H9 (cell line): ENCODE measurements at regions not wholly inside any gene's neighbourhood (a gene's known extent, or its start where the extent isn't known, plus 50 kb on each side); places are given as distances from the start of the nearest gene placed in this dataset.

Source experiments
- DNase-seq: peaks from one replicate; pipeline ENCODE4 v3.0.0-alpha.2; 2017
- H2AFZ ChIP-seq: one replicate; pipeline ENCODE4 v1.6.1; 2013; ENCODE audit warnings: mild to moderate bottlenecking, low read length, control low read depth, moderate library complexity
- H2AK5ac ChIP-seq: 2 replicates; pipeline ENCODE4 v1.6.1; 2013; ENCODE audit warnings: low read length, control low read depth, mixed read lengths; ENCODE audit not compliant: insufficient read length
- H2BK120ac ChIP-seq: one replicate; pipeline ENCODE4 v1.6.1; 2013; ENCODE audit warnings: low read depth, mild to moderate bottlenecking, low read length, control low read depth, inconsistent platforms; ENCODE audit not compliant: poor library complexity, severe bottlenecking
- H2BK12ac ChIP-seq: 2 replicates; pipeline ENCODE4 v1.6.1; 2013; ENCODE audit warnings: low read length, control low read depth, mixed read lengths, low read depth; ENCODE audit not compliant: insufficient read length
- H2BK15ac ChIP-seq: 2 replicates; pipeline ENCODE4 v1.6.1; 2013; ENCODE audit warnings: low read depth, low read length, control low read depth
- H2BK20ac ChIP-seq: one replicate; pipeline ENCODE4 v1.6.1; 2013; ENCODE audit warnings: low read depth, mild to moderate bottlenecking, low read length, control low read depth, inconsistent platforms; ENCODE audit not compliant: poor library complexity, severe bottlenecking
- H2BK5ac ChIP-seq: 2 replicates; pipeline ENCODE4 v1.6.1; 2013; ENCODE audit warnings: low read length, control low read depth, mixed read lengths; ENCODE audit not compliant: insufficient read length
- H3K14ac ChIP-seq: 2 replicates; pipeline ENCODE4 v1.6.1; 2013; ENCODE audit warnings: low read length, control low read depth; ENCODE audit not compliant: insufficient read depth
- H3K18ac ChIP-seq: 2 replicates; pipeline ENCODE4 v1.6.1; 2013; ENCODE audit warnings: low read depth, mild to moderate bottlenecking, mixed read lengths, low read length, control low read depth; ENCODE audit not compliant: insufficient read length
- H3K23ac ChIP-seq: 2 replicates; pipeline ENCODE4 v1.6.1; 2013; ENCODE audit warnings: low read length, control low read depth, mixed read lengths, low read depth; ENCODE audit not compliant: insufficient read length
- H3K23me2 ChIP-seq: 2 replicates; pipeline ENCODE4 v1.6.1; 2013; ENCODE audit warnings: low read depth, mild to moderate bottlenecking, mixed read lengths, low read length, control low read depth; ENCODE audit not compliant: insufficient read length, poor library complexity, severe bottlenecking
- H3K27ac ChIP-seq: 2 replicates; pipeline ENCODE4 v1.5.1; 2013; ENCODE audit warnings: low read length, control low read depth, mixed read lengths, low read depth; ENCODE audit not compliant: insufficient read length
- H3K27me3 ChIP-seq: 2 replicates; pipeline ENCODE4 v1.6.1; 2013; ENCODE audit warnings: low read length, control low read depth, inconsistent platforms; ENCODE audit not compliant: insufficient read depth
- H3K4ac ChIP-seq: 2 replicates; pipeline ENCODE4 v1.6.1; 2013; ENCODE audit warnings: low read depth, mild to moderate bottlenecking, control low read depth, inconsistent platforms, low read length, moderate library complexity
- H3K4me1 ChIP-seq: 2 replicates; pipeline ENCODE4 v1.6.1; 2013; ENCODE audit warnings: low read length, control low read depth, inconsistent platforms; ENCODE audit not compliant: insufficient read depth
- H3K4me2 ChIP-seq: 2 replicates; pipeline ENCODE4 v1.6.1; 2013; ENCODE audit warnings: low read length, control low read depth, mixed read lengths; ENCODE audit not compliant: insufficient read length, insufficient read depth
- H3K56ac ChIP-seq: 2 replicates; pipeline ENCODE4 v1.6.1; 2013; ENCODE audit warnings: low read depth, mild to moderate bottlenecking, mixed read lengths, low read length, control low read depth; ENCODE audit not compliant: insufficient read length
- H3K79me1 ChIP-seq: 2 replicates; pipeline ENCODE4 v1.6.1; 2013; ENCODE audit warnings: low read depth, mild to moderate bottlenecking, moderate library complexity, low read length, control low read depth, inconsistent platforms; ENCODE audit not compliant: insufficient read depth, poor library complexity, severe bottlenecking
- H3K79me2 ChIP-seq: 2 replicates; pipeline ENCODE4 v1.6.1; 2013; ENCODE audit warnings: low read length, control low read depth, inconsistent platforms; ENCODE audit not compliant: insufficient read depth
- H3K9ac ChIP-seq: 2 replicates; pipeline ENCODE4 v1.6.1; 2013; ENCODE audit warnings: low read length, control low read depth, mixed read lengths; ENCODE audit not compliant: insufficient read length; ENCODE audit errors: extremely low read depth
- H3K9me3 ChIP-seq: one replicate; pipeline ENCODE4 v1.6.1; 2013; ENCODE audit warnings: low read depth, low read length, inconsistent platforms; ENCODE audit not compliant: control insufficient read depth
- H3T11ph ChIP-seq: one replicate; pipeline ENCODE4 v1.6.1; 2013; ENCODE audit warnings: mild to moderate bottlenecking, low read length, control low read depth, inconsistent platforms
- H4K20me1 ChIP-seq: one replicate; pipeline ENCODE4 v1.6.1; 2013; ENCODE audit not compliant: control insufficient read depth, insufficient read length, insufficient read depth
- H4K5ac ChIP-seq: 2 replicates; pipeline ENCODE4 v1.6.1; 2013; ENCODE audit warnings: low read depth, mild to moderate bottlenecking, mixed read lengths, low read length, control low read depth; ENCODE audit not compliant: insufficient read length
- H4K8ac ChIP-seq: replicated peaks from 2 replicates; pipeline ENCODE4 v1.6.1; 2013; ENCODE audit warnings: low read length, control low read depth, mixed read lengths, low read depth; ENCODE audit not compliant: insufficient read length
- H4K91ac ChIP-seq: 2 replicates; pipeline ENCODE4 v1.6.1; 2013; ENCODE audit warnings: low read depth, mild to moderate bottlenecking, moderate library complexity, mixed read lengths, low read length, control low read depth; ENCODE audit not compliant: insufficient read length
- H3K27ac Mint-ChIP-seq, 3 experiments: 2 replicates in 2 of 3; 3 replicates in 1 of 3; pipeline ENCODE4 v1.8.0; 2020 to 2021; ENCODE audit warnings: mixed read lengths in 3 of 3, mild to moderate bottlenecking in 1 of 3, moderate library complexity in 1 of 3
- H3K27me3 Mint-ChIP-seq: 2 replicates; pipeline ENCODE4 v1.8.0; 2021; ENCODE audit warnings: low read depth, mild to moderate bottlenecking, moderate library complexity, mixed read lengths
- H3K36me3 Mint-ChIP-seq, 3 experiments: 2 replicates in 2 of 3; 3 replicates in 1 of 3; pipeline ENCODE4 v1.8.0; 2020 to 2021; ENCODE audit warnings: low read depth in 3 of 3, mixed read lengths in 3 of 3; ENCODE audit not compliant: insufficient read depth in 1 of 3
- H3K4me1 Mint-ChIP-seq, 2 experiments: 2 replicates each; pipeline ENCODE4 v1.8.0; 2020; ENCODE audit warnings: mixed read lengths in 2 of 2
- H3K4me3 Mint-ChIP-seq, 2 experiments: 2 replicates in 1 of 2; 3 replicates in 1 of 2; pipeline ENCODE4 v1.8.0; 2020 to 2021; ENCODE audit warnings: mild to moderate bottlenecking in 2 of 2, mixed read lengths in 2 of 2, moderate library complexity in 1 of 2
- H3K9me3 Mint-ChIP-seq, 2 experiments: 2 replicates in 1 of 2; 3 replicates in 1 of 2; pipeline ENCODE4 v1.8.0; 2020; ENCODE audit warnings: mild to moderate bottlenecking in 2 of 2, mixed read lengths in 2 of 2, moderate library complexity in 1 of 2
- CTCF ChIP-seq: fragments of 200-600 bp; sonication (generic); conservative IDR thresholded peaks from 3 replicates; pipeline ENCODE4 v1.8.0; 2021; ENCODE audit warnings: antibody characterized with exemption, mild to moderate bottlenecking

DNA sequence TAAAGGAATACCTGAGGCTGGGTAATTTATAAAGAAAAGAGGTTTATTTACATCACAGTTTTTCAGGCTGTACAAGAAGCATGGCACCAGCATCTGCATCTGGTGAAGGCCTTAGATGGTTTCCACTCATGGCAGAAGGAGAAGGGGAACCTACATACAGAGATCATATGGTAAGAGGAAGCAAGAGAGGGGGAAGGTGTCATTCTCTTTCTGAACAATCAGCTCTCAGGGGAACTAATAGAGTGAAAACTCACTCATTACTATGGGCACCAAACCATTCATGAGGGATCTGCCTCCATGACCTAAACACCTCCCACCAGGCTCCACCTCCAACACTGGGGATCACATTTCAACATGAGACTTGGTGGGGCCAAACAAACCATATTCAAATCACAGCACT is 61.7 kb upstream of the PPP1R2C start:
- no peak overlapping the region for H4K91ac ChIP-seq
- H3K4ac ChIP-seq, result no peak overlapping the region
- H2BK15ac ChIP-seq, result no peak overlapping the region
- H2BK20ac ChIP-seq, result no peak overlapping the region
- no peak overlapping the region for H3K9ac ChIP-seq
- Mint-ChIP-seq H3K9me3 (peaks cover 4 to 30% of the 10 kb centered on the region in 2 experiments; a peak in 4 of 5 replicates), H3K4me1 (peaks cover 12 to 13% of the 10 kb centered on the region in 2 experiments), H3K4me3 (no peak overlapping the region), H3K27ac (no peak overlapping the region), H3K36me3 (peaks cover 0 to 17% (median 9%) of the 10 kb centered on the region in 3 experiments; a peak in 4 of 7 replicates), H3K27me3 (no peaks in the 10 kb centered on the region)
- H2BK12ac ChIP-seq, result no peak overlapping the region
- H3K56ac ChIP-seq, result no peak overlapping the region
- H3T11ph ChIP-seq, result no peak overlapping the region
- H3K23me2 ChIP-seq, result no peaks in the 10 kb centered on the region
- TF ChIP-seq CTCF, result no peak
- H3K27me3 ChIP-seq, result no peaks in the 10 kb centered on the region
- H3K27ac ChIP-seq, result no peak overlapping the region
- no peaks in the 10 kb centered on the region for H3K9me3 ChIP-seq
- no peak overlapping the region for H2BK120ac ChIP-seq
- H4K20me1 ChIP-seq, result no peaks in the 10 kb centered on the region
- H3K79me2 ChIP-seq, result no peaks in the 10 kb centered on the region
- no peak overlapping the region for H2AK5ac ChIP-seq
- no peaks in the 10 kb centered on the region for H3K79me1 ChIP-seq
- no peak overlapping the region for H4K8ac ChIP-seq
- H3K4me2 ChIP-seq, result no peak overlapping the region
- no peak overlapping the region for H3K18ac ChIP-seq
- no peak overlapping the region for H3K23ac ChIP-seq
- DNase-seq, result no peak
- H3K4me1 ChIP-seq, result peaks cover 5% of the 10 kb centered on the region; the same call in 1 of the 2 replicates
- H2BK5ac ChIP-seq, result no peak overlapping the region
- no peak overlapping the region for H3K14ac ChIP-seq
- no peak overlapping the region for H4K5ac ChIP-seq
- H2AFZ ChIP-seq, result no peak overlapping the region
